H1 (cell line): ENCODE measurements at regions not wholly inside any gene's neighbourhood (a gene's known extent, or its start where the extent isn't known, plus 50 kb on each side); places are given as distances from the start of the nearest gene placed in this dataset.

ENCODE experiments used
- CTCF ChIA-PET: fragments of 300-600 bp; sonication (Branson Sonifier 250); formaldehyde crosslinking; loops from one replicate; lab custom pipeline; 2021; ENCODE audit not compliant: partially characterized antibody; lab: Charles Lee
- POLR2A ChIA-PET: fragments of 300-600 bp; sonication (Branson Sonifier 250); formaldehyde crosslinking; loops from one replicate; lab custom pipeline; 2021; ENCODE audit warnings: inconsistent platforms; ENCODE audit not compliant: partially characterized antibody; lab: Charles Lee
- DNase-seq, 2 experiments: peaks; one replicate each; pipeline versions ENCODE4 v3.0.0 to v3.0.0-alpha.2; 2010 to 2022; ENCODE audit warnings: low spot score in 2 of 2, low read depth in 1 of 2, mixed read lengths in 1 of 2
- FAIRE-seq: peaks from 2 replicates; lab custom pipeline; 2011; peaks lifted over from hg19 to GRCh38; lab: Jason Lieb, UNC
- H2AFZ ChIP-seq: 2 replicates; pipeline ENCODE4 v1.8.1; 2012; ENCODE audit warnings: low read length, inconsistent platforms
- H2AK5ac ChIP-seq: 2 replicates; pipeline ENCODE4 v1.6.1; 2013; ENCODE audit warnings: low read depth, low read length
- H2BK120ac ChIP-seq: replicated peaks from 2 replicates; pipeline ENCODE3; 2013; ENCODE audit warnings: low read depth, low read length, inconsistent platforms
- H2BK12ac ChIP-seq: 2 replicates; pipeline ENCODE4 v1.6.1; 2013; ENCODE audit warnings: low read depth, low read length
- H2BK15ac ChIP-seq: 2 replicates; pipeline ENCODE4 v1.6.1; 2013; ENCODE audit warnings: low read length
- H2BK20ac ChIP-seq: 2 replicates; pipeline ENCODE4 v1.6.1; 2013; ENCODE audit warnings: low read length
- H2BK5ac ChIP-seq: 2 replicates; pipeline ENCODE4 v1.6.1; 2013; ENCODE audit warnings: low read depth, low read length
- H3K14ac ChIP-seq: 2 replicates; pipeline ENCODE4 v1.6.1; 2013; ENCODE audit warnings: inconsistent platforms; ENCODE audit not compliant: insufficient read length
- H3K18ac ChIP-seq: 2 replicates; pipeline ENCODE4 v1.6.1; 2013; ENCODE audit warnings: low read length; ENCODE audit errors: extremely low read depth
- H3K23ac ChIP-seq: 2 replicates; pipeline ENCODE4 v1.6.1; 2013; ENCODE audit warnings: inconsistent platforms; ENCODE audit not compliant: insufficient read length
- H3K23me2 ChIP-seq: 2 replicates; pipeline ENCODE4 v1.6.1; 2013; ENCODE audit warnings: low read depth, low read length
- H3K27ac ChIP-seq: 2 replicates; pipeline ENCODE4 v1.6.1; 2011; ENCODE audit warnings: low read depth, low read length, inconsistent platforms
- H3K27me3 ChIP-seq, 4 experiments: replicated peaks in 1 of 4; 1 replicate in 1 of 4; 2 replicates in 3 of 4; pipeline versions ENCODE4 v1.6.1 to v1.8.1; 2011 to 2013; ENCODE audit warnings: low read length in 3 of 4, mild to moderate bottlenecking in 3 of 4, inconsistent platforms in 2 of 4, mixed read lengths in 2 of 4, moderate library complexity in 1 of 4; ENCODE audit not compliant: control insufficient read depth in 3 of 4, insufficient read depth in 3 of 4; ENCODE audit errors: extremely low read depth in 1 of 4
- H3K36me3 ChIP-seq, 4 experiments: 2 replicates each; pipeline versions ENCODE4 v1.6.1 to v1.8.1; 2011 to 2013; ENCODE audit warnings: mild to moderate bottlenecking in 4 of 4, low read length in 3 of 4, moderate library complexity in 2 of 4, control low read depth in 1 of 4, inconsistent platforms in 1 of 4; ENCODE audit not compliant: insufficient read depth in 4 of 4, control insufficient read depth in 2 of 4
- H3K4ac ChIP-seq: replicated peaks from 2 replicates; pipeline ENCODE3; 2013; ENCODE audit warnings: low read length, low read depth, mixed read lengths, inconsistent platforms; ENCODE audit not compliant: insufficient read length
- H3K4me1 ChIP-seq, 4 experiments: replicated peaks in 1 of 4; 1 replicate in 1 of 4; 2 replicates in 3 of 4; pipeline versions ENCODE4 v1.6.1 to v1.8.1; 2011 to 2013; ENCODE audit warnings: low read length in 3 of 4, inconsistent platforms in 2 of 4, mixed read lengths in 1 of 4; ENCODE audit not compliant: insufficient read depth in 4 of 4, control insufficient read depth in 3 of 4
- H3K4me2 ChIP-seq, 2 experiments: 2 replicates each; pipeline versions ENCODE4 v1.6.1 to v1.8.1; 2011 to 2013; ENCODE audit warnings: low read depth in 2 of 2, low read length in 2 of 2, control low read depth in 1 of 2, inconsistent platforms in 1 of 2, mild to moderate bottlenecking in 1 of 2; ENCODE audit not compliant: insufficient read depth in 1 of 2
- H3K4me3 ChIP-seq, 4 experiments: fragments of 200-600, 300-600 bp in 1 of 4; sonication (generic), shearing (Covaris generic), sonication (Bioruptor Twin) in 1 of 4; 2 replicates each; pipeline versions ENCODE4 v1.5.1 to v1.8.1; 2011 to 2016; ENCODE audit warnings: low read length in 4 of 4, low read depth in 3 of 4, control low read depth in 2 of 4, inconsistent platforms in 2 of 4, mild to moderate bottlenecking in 2 of 4, mixed read lengths in 1 of 4, moderate library complexity in 1 of 4; ENCODE audit not compliant: insufficient read depth in 2 of 4; ENCODE audit errors: extremely low read depth in 1 of 4
- H3K56ac ChIP-seq: replicated peaks from 2 replicates; pipeline ENCODE3; 2013; ENCODE audit warnings: low read depth, mild to moderate bottlenecking, mixed read lengths, low read length, inconsistent platforms; ENCODE audit not compliant: insufficient read length
- H3K79me1 ChIP-seq: 2 replicates; pipeline ENCODE4 v1.6.1; 2013; ENCODE audit warnings: low read depth, low read length, control low read depth
- H3K79me2 ChIP-seq, 2 experiments: 2 replicates each; pipeline versions ENCODE4 v1.6.1 to v1.8.1; 2012 to 2013; ENCODE audit warnings: low read length in 2 of 2, mild to moderate bottlenecking in 2 of 2, inconsistent platforms in 1 of 2; ENCODE audit not compliant: insufficient read depth in 2 of 2, control insufficient read depth in 1 of 2
- H3K9ac ChIP-seq, 4 experiments: replicated peaks in 1 of 4; 1 replicate in 1 of 4; 2 replicates in 3 of 4; pipeline versions ENCODE4 v1.6.1 to v1.8.1; 2011 to 2013; ENCODE audit warnings: low read depth in 3 of 4, low read length in 3 of 4, control low read depth in 2 of 4, mild to moderate bottlenecking in 2 of 4, moderate library complexity in 2 of 4, inconsistent platforms in 1 of 4; ENCODE audit errors: extremely low read depth in 1 of 4
- H3K9me3 ChIP-seq, 2 experiments: 2 replicates each; pipeline versions ENCODE4 v1.6.1 to v1.8.1; 2012 to 2013; ENCODE audit warnings: mild to moderate bottlenecking in 2 of 2, moderate library complexity in 2 of 2, control low read depth in 1 of 2, inconsistent platforms in 1 of 2, low read depth in 1 of 2, low read length in 1 of 2, mixed read lengths in 1 of 2; ENCODE audit not compliant: insufficient read depth in 2 of 2
- H4K20me1 ChIP-seq, 2 experiments: replicated peaks in 1 of 2; 2 replicates each; pipeline versions ENCODE3 to v1.8.1; 2011 to 2013; ENCODE audit warnings: inconsistent platforms in 2 of 2, low read length in 2 of 2, mild to moderate bottlenecking in 1 of 2; ENCODE audit not compliant: insufficient read depth in 2 of 2, control insufficient read depth in 1 of 2
- H4K5ac ChIP-seq: 2 replicates; pipeline ENCODE4 v1.6.1; 2013; ENCODE audit warnings: low read length, low read depth, mixed read lengths, inconsistent platforms; ENCODE audit not compliant: insufficient read length
- H4K8ac ChIP-seq: 2 replicates; pipeline ENCODE4 v1.8.0; 2013; ENCODE audit warnings: mild to moderate bottlenecking, moderate library complexity, low read length, inconsistent platforms; ENCODE audit not compliant: insufficient read depth; ENCODE audit errors: extremely low read depth
- H4K91ac ChIP-seq: replicated peaks from 2 replicates; pipeline ENCODE3; 2013; ENCODE audit warnings: low read length, mixed read lengths, inconsistent platforms; ENCODE audit not compliant: insufficient read length
- BACH1 ChIP-seq: IDR thresholded peaks from 2 replicates; pipeline ENCODE4 v1.6.1; 2012; ENCODE audit warnings: low read length, improper control_type of control experiment
- BCL11A ChIP-seq, 2 experiments: IDR thresholded peaks; one replicate each; pipeline ENCODE4 v1.6.1; 2011; ENCODE audit warnings: low read depth in 2 of 2, low read length in 2 of 2, mild to moderate bottlenecking in 2 of 2
- CBX5 ChIP-seq: fragments of 300-800, 300-1000 bp; sonication (generic); IDR thresholded peaks from 2 replicates; pipeline ENCODE4 v1.7.1; 2016; ENCODE audit warnings: antibody characterized with exemption, low read length, low read depth
- CEBPB ChIP-seq: IDR thresholded peaks from 2 replicates; pipeline ENCODE4 v1.6.1; 2012; ENCODE audit warnings: low read depth, low read length
- EZH2 ChIP-seq: fragments of 200-600 bp; sonication (generic); IDR thresholded peaks from 2 replicates; pipeline ENCODE4 v1.7.1; 2012; ENCODE audit warnings: low read depth, mild to moderate bottlenecking, moderate library complexity, low read length, inconsistent platforms; ENCODE audit not compliant: severe bottlenecking
- JUND ChIP-seq: IDR thresholded peaks from 2 replicates; pipeline ENCODE4 v1.6.1; 2011; ENCODE audit warnings: mild to moderate bottlenecking, improper control_type of control experiment, low read length
- SAP30 ChIP-seq: fragments of 300-600 bp; sonication (generic); IDR thresholded peaks from 2 replicates; pipeline ENCODE4 v1.7.1; 2012; ENCODE audit warnings: low read length, moderate library complexity, mild to moderate bottlenecking, inconsistent platforms; ENCODE audit not compliant: insufficient read depth, insufficient replicate concordance
- SIN3A ChIP-seq, 2 experiments: IDR thresholded peaks in 1 of 2; conservative IDR thresholded peaks in 1 of 2; 2 replicates each; pipeline ENCODE4 v1.6.1; 2011 to 2012; ENCODE audit warnings: low read length in 2 of 2, improper control_type of control experiment in 1 of 2, low read depth in 1 of 2, mild to moderate bottlenecking in 1 of 2
- SIRT6 ChIP-seq: IDR thresholded peaks from one replicate; pipeline ENCODE4 v1.7.1; 2012; ENCODE audit warnings: low read length, inconsistent platforms
- TAF7 ChIP-seq: optimal IDR thresholded peaks from 2 replicates; pipeline ENCODE3; 2011; ENCODE audit warnings: low read depth, mild to moderate bottlenecking, inconsistent platforms, low read length, moderate library complexity, borderline replicate concordance
- YY1 ChIP-seq: IDR thresholded peaks from 2 replicates; pipeline ENCODE4 v1.6.1; 2011; ENCODE audit warnings: low read depth, mild to moderate bottlenecking, low read length
- WGBS, 2 experiments: shearing (Covaris generic) in 1 of 2; methylation state at CpG; one replicate each; pipeline versions ENCODE4 v1.1.6 to v1.1.7; 2013 to 2015; ENCODE audit warnings: low lambda C conversion rate in 2 of 2, mixed read lengths in 2 of 2, inconsistent platforms in 1 of 2, low coverage in 1 of 2, missing lambda C conversion rate in 1 of 2; ENCODE audit not compliant: insufficient replicate concordance in 2 of 2, insufficient coverage in 1 of 2, insufficient read length in 1 of 2; ENCODE audit errors: extremely low coverage in 1 of 2, missing lambda C conversion rate in 1 of 2; 5-methylcytosine and 5-hydroxymethylcytosine counted together

GRCh38 chr14:76268700-76269099 is 107.2 kb upstream of the ESRRB start:
- H3K23me2 ChIP-seq, result no peaks in the 10 kb centered on the region
- no peak overlapping the region for H2AK5ac ChIP-seq
- no peak overlapping the region for H3K56ac ChIP-seq
- H4K5ac ChIP-seq, result no peak overlapping the region
- no peak overlapping the region for H2BK15ac ChIP-seq
- H3K14ac ChIP-seq, result no peak overlapping the region
- DNase-seq, result no peak
- POLR2A ChIA-PET, result no interaction called here
- no peak for FAIRE-seq
- no peaks in the 10 kb centered on the region for H3K79me1 ChIP-seq
- H3K27me3 ChIP-seq, result peaks cover 0 to 2% (median 0%) of the 10 kb centered on the region in 4 experiments; a peak in 1 of 7 replicates
- no peak overlapping the region for H2AFZ ChIP-seq
- H4K91ac ChIP-seq, result no peak overlapping the region
- H3K4me1 ChIP-seq, result peaks cover 0 to 3% (median 0%) of the 10 kb centered on the region in 4 experiments; a peak in 2 of 7 replicates
- H3K23ac ChIP-seq, result no peak overlapping the region
- H2BK12ac ChIP-seq, result no peak overlapping the region
- H3K18ac ChIP-seq, result no peak overlapping the region
- H3K9me3 ChIP-seq, result no peaks in the 10 kb centered on the region
- H2BK120ac ChIP-seq, result no peak overlapping the region
- no peaks in the 10 kb centered on the region for H3K36me3 ChIP-seq
- no peak overlapping the region for H3K27ac ChIP-seq
- no peak overlapping the region for H3K4me3 ChIP-seq
- no peak overlapping the region for H4K8ac ChIP-seq
- WGBS, 2 experiments, result 92% methylated on average over 9 of the region's 9 CpGs; no CpG with 5 or more reads in 1 of the 2 experiments
- H4K20me1 ChIP-seq, result no peaks in the 10 kb centered on the region
- H3K79me2 ChIP-seq, result no peaks in the 10 kb centered on the region
- no peak overlapping the region for H3K9ac ChIP-seq
- H2BK5ac ChIP-seq, result no peak overlapping the region
- H3K4ac ChIP-seq, result no peak overlapping the region
- CTCF ChIA-PET, result interaction anchor here (0.6 to 1.2 kb wide), 4 partner anchors 31 to 88 kb away, joined by 3 read pairs; no protein-coding TSS in a partner anchor
- H3K4me2 ChIP-seq, result no peak overlapping the region; a peak in 1 of 4 replicates
- no peak overlapping the region for H2BK20ac ChIP-seq
- TF ChIP-seq CEBPB, result no peak
- TF ChIP-seq BACH1, result no peak
- no peak for TF ChIP-seq SIRT6
- TF ChIP-seq YY1, result no peak
- TF ChIP-seq EZH2, result no peak
- TF ChIP-seq SIN3A (conservative IDR thresholded peaks at IDR 0.05 in 1 of 2, IDR thresholded peaks at IDR 0.05 in 1 of 2; ENCODE audit: low read depth in 1 of 2, low read length in 2 of 2), result no peak
- no peak for TF ChIP-seq CBX5
- no peak for TF ChIP-seq JUND
- no peak for TF ChIP-seq SAP30
- no peak for TF ChIP-seq BCL11A (IDR thresholded peaks at IDR 0.05; ENCODE audit: low read depth in 2 of 2, low read length in 2 of 2)
- no peak for TF ChIP-seq TAF7
